ENCODE measurements at regions not wholly inside any gene's neighbourhood (a gene's known extent, or its start where the extent isn't known, plus 50 kb on each side); places are given as distances from the start of the nearest gene placed in this dataset.

DNA sequence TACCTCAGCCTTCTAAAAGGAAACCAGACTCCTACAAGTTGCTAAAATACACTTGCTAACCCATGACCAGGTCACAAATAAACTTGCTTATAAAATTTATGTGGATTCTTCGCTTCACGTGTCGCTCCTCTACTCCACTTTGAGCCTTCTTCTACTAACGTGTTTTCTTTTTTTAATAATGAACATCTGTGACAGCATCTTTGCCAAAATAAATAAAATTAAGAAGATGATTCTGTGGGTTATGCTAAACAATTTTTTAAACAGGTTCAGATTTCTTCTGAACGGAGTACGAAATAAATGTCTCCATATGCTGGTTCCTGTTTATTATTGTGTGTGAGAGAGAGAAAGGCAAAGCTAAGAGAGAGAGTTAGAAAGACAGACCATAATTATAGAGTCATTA lies 735.8 kb downstream of the LTN1 start:
- no peak for DNase-seq (ENCODE audit: low read depth in 2 of 2, low spot score in 1 of 2)

DNA sequence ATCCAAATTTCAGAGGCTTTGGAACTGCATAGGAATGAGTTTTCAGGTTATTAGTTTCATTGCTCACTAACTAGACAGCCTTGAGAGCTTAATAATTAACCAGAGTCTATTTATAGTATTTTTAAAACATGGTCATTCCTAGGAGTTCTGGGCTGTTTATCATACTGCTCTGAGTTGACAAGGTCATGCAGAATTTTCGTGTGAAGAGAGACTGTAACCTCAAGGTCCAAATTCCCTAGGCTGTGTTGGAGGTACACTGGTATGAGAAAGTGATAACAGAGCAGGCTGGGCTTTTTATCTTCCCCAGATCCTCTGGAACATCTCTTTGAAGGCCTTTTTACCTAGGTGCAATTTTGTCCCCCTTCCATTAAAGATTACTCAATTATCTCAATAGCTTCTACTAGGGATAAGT lies 736.3 kb downstream of the LTN1 start:
- DNase-seq (ENCODE audit: low read depth in 2 of 2, low spot score in 1 of 2) = no peak

DNA sequence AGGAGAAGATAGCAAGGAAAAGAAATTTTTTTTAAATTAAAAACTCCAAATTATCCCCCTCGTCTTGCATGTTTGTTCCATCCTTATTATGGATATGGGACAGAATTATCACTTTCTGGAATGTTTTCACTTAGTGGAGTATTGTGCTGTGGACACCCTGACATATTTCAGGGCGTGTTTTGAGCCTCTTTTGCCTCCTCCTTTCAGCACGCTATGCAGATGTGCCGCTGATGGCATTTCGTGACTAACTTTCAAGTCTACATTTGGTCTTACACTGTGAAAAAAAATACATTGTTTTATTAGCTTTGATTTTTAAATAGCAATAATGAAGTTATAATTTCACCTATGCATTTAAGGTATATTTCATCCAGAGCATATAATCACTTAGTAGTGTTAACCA lies 738.7 kb downstream of the LTN1 start:
- no peak for DNase-seq (ENCODE audit: low read depth in 2 of 2, low spot score in 1 of 2)

DNA sequence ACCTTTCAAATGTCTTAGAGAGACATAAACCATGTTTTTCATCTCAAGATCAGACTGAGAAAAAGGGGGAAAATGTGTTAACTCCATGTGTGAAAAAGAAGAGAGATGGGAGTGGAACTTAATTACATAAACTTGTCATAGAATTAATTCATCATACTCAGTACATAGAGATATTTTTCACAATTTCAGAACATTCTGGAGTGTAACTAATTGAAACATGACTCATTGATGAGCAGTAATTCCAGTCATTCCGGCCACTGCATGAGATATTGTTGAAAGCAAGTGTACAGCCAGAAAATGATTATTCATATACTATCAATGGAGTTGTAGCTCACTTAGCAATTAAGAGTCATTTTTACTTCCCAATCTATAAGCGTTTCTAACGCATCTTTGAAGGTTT lies 739.3 kb downstream of the LTN1 start:
- no peak for DNase-seq (ENCODE audit: low read depth in 2 of 2, low spot score in 1 of 2)

DNA sequence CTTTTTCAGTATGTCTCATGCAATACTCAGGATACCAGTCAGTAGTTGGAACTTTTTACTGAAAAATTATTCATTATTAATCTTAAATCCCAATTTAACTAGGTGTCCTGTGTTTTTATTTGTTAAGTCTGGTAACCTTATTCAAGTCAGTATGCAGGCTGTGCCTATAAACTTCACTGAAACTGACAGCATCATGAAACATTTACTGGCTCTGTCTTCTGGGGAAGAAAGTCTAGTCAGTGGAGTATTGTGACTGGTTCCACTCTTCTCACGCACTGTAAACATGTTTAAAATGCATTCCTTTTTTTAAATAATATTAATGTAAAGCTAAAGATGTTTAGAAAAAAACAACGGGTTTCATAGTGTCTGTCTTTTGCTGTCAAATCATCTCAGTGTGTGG lies 739.7 kb downstream of the LTN1 start:
- DNase-seq (ENCODE audit: low read depth in 2 of 2, low spot score in 1 of 2) = no peak

DNA sequence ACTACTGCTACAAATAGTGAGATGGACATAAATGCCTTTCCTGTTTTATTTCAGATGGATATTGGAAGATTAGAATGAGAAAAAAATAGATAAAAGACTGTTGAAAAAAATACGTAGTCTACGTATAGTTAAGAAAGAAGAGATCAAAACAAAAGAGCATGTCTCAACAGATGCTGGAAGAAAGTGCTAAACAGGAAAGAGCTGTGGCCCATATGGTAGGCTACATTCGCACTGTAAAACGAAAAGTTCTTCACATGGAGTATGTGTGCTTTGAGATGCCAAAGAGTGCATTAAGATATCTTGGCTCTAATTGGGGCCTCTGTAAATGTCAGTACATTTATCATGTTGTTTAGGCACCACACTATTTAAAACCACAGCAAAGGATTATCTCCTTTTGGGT lies 741.7 kb downstream of the LTN1 start:
- no peak for DNase-seq (ENCODE audit: low read depth in 2 of 2, low spot score in 1 of 2)

DNA sequence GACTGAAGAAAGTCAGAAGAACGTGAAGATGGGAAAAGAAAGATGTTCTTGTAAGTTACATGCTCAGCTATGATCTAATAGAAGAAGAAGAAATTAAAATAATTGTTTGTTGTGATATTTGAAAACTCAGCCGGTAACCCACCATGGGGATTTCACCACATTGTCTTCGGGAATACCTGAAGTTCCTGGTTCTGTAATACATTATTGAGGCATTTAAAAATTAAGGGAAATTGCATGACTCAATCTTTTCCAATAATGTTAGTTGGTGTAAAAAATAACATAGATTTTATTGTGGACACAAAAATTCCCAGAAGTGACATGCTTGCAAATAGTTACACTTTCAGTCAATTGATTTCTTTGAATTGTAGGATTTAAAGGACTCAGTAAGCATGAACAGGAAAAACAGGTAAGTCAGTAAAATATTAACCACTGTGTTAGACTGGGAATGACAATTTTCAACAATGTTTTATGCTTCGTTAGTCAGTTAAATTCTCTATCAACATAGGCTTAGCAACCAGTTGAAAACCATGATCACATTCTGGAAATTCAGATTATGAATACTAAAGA lies 745.1 kb downstream of the LTN1 start:
- no peak for DNase-seq (ENCODE audit: low read depth in 2 of 2, low spot score in 1 of 2)

DNA sequence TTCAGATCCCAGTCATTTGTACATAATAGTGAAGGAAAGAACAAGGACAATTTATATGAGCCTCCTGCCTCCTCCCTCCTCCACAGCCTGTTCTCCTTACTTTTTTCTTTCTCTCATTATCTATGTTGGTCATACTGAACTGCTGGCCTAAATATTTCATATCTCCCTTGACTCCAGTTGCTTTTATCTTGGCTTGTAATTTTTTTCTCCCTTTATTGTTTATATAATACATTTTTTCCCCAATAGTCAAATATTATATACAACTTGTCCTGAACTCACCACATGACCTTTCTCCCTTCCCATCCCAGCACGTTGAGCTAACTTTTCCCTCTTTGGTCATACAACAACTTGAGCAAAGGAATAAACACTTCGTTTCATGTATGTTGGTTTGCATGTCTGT lies 752.1 kb downstream of the LTN1 start:
- DNase-seq (ENCODE audit: low read depth in 2 of 2, low spot score in 1 of 2) = no peak

DNA sequence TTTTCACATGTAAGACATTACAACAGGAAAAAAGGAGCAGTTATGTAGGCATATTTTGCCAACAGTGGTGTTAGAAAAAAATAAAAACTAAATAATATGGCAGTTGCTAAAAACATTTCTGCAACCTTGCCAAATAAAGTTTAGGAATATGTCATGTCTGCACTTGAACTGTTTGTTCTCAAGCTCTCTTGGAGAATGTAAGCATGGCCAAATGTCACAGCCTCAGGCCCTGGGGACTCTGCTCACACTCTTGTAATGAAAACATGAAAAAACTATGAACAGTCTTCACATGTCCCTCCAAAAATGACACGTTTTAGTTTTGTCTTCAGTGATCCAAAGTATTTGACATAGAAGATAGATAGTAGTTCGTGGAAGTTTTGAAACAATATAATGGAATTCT lies 753.3 kb downstream of the LTN1 start:
- no peak for DNase-seq (ENCODE audit: low read depth in 2 of 2, low spot score in 1 of 2)

DNA sequence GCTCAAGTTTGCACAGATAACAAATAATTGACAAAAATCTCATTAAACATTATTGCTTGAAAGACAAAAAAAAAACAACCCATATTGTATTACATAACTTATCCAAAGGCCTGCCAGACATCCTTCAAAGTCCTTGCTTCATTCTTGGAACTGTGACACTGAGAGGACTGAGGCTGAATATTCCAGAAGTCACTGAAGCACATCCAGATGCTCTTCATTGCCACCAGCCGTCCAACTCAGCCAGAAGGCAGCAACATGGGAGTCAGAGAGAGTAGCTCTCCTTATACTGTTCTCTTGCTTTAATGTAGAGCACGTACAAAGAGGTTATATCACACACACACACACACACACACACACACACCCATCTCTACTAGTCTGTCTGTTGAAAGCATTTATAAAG lies 755.0 kb downstream of the LTN1 start:
- no peak for DNase-seq (ENCODE audit: low read depth in 2 of 2, low spot score in 1 of 2)

DNA sequence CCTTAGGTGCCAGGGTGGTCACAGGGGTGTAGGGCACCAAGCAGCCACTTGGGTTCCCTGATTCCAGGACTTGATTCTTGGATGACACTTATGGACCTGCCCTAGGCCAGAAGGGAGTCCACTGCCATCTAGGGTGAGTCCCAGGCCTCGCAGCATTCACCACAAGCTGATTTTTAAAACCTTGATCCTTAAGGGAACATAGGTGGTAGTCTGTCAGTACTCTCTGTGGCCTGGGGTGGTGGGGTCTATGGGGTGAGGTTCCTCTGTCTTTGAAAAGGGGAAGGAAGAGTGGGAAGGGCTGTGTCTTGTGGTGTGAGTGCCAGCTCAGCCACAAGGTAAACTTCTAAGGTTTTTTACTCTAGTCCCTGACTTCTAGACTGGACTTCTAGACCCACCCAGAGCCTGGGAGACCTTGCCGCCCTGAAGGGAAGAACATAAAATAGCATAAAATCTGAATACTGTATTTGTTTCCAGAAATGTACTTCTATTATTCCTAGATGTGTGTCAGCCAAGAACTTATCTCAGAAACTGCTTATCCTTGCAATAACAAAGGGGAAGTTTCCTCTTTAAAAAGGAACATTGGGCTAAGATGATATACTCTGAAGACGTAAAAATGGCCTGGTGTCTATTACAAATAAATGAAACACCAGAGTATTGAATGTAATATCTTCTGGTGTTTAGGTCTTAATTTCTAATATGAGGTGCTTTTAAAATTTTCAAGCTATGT lies 757.3 kb downstream of the LTN1 start:
- no peak for DNase-seq (ENCODE audit: low read depth in 2 of 2, low spot score in 1 of 2)

DNA sequence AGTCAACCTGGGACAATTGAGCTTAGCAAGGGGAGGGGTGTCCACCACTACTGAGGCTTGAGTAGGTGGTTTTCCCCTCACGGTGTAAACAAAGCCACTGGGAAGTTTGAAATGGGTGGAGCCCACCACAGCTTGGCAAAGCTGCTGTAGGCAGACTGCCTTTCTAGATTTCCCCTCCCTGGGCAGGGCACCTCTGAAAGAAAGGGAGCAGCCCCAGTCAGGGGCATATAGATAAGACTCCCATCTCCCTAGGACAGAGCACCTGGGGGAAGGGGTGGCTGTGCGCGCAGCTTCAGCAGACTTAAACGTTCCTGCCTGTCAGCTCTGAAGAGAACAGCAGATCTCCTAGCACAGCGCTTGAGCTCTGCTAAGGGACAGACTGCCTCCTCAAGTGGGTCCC lies 758.4 kb downstream of the LTN1 start:
- no peak for DNase-seq (ENCODE audit: low read depth in 2 of 2, low spot score in 1 of 2)

DNA sequence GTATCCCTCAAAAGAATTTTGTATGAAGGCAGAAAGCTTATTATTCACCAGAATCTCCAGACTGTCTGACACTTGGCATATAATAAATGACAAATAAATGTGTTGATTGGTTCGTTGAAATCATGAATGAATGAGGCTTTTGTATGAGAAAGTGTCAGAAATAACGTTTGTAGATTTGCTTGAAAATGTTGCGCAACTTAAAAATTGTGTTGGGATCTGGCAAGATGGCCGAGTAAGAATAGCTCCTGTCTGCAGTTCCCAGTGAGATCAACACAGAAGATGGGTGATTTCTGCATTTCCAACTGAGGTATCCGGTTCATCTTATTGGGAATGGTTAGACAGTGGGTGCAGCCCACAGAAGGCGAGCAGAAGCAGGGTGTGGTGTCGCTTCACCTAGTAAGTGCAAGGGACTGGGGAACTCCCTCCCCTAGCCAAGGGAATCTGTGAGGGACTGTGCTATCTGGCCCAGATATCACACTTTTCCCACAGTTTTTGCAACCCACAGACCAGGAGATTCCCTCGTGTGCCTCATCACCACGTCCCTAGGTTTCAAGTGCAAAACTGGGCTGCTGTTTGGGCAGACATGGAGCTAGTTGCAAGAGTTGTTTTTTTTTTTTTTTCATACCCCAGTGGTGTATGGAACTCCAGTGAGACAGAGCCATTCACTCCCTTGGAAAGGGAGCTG lies 759.0 kb downstream of the LTN1 start:
- no peak for DNase-seq (ENCODE audit: low read depth in 2 of 2, low spot score in 1 of 2)

DNA sequence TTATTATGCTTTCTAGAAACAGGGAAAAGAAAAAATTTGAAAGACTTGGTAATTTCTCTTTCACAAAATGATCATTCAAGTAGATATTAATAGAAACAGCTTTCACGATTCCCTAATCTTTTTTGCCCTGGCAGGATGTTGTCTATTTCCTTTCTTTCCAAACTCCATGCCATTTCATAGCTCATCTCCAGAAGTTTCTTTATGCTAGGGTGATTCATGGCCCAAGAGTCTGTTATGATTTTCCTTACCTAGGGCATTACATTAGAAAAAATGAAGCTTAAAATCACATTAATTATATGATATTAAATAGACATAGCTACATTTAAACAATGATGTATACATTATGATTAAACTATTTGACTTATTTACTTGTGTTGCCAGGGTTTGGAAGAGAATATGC lies 762.1 kb downstream of the LTN1 start:
- no peak for DNase-seq (ENCODE audit: low read depth in 2 of 2, low spot score in 1 of 2)

DNA sequence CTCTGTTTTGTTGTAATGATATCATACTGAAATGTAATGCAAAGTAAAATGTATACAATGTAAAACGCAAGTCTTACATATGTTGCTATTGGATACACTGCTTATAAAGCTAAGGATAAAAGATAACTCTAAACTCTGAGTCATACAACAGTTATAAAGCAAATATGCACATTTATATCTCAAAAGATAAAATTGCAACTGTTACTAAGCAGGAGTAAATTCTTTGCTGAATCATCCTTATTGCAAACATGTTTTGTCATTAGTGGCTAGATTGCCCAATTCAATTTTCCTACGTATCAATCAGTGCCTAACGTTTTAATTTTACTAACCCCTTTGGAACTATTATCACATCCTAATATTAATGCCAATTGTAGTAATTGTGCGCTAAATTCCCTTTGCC lies 762.9 kb downstream of the LTN1 start:
- DNase-seq (ENCODE audit: low read depth in 2 of 2, low spot score in 1 of 2) = no peak

DNA sequence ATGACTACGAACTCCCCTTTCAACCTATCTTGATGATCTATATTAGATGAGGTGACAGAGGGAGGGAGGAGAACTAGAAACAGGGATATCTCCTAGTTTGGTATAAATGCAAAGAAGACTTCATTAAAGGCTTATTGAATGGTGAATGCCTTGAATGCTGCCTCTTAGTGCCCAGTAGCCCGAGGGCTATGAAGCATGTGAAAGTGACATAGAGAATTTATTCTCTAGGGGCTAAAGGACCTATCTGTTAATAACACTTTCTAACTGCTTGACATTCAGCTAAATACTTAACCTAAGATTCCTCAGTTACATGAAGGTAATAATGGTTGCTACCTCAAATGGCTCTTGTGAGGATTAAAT lies 764.1 kb downstream of the LTN1 start:
- no peak for DNase-seq (ENCODE audit: low read depth in 2 of 2, low spot score in 1 of 2)

DNA sequence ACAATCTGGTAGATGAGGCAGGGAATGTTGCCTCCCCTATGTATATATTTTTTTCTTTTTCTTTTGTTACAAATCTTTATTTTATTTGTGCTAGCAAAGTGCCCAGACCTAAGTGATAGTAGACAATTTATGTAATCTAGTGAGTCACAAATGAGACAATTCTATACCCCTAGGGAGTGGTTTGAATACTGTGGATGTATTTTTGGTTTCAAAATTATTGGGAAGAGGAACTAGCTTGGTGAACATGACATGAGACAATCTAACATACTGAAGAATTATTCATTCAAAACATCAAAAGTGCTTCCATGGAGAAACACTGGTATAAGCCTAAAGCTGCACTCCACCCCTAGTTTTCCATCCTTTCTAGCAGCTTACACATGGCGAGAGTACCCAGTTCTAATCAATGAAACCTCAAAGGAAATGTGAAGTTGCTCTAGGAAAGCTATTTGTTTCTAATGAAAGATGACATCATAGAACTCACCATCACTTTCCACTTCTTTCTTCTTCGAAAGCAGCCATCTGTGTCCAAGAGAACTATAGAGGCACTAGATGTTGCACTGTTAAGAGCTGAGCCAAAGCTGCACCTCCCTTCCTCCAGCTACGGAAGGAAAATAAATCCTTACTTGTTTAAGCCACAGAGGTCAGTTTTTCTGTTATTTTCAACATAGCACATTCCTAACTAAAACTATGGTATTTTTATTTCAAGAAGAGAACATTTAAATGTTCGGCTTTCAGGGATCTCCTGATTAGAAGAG lies 764.6 kb downstream of the LTN1 start:
- no peak for DNase-seq (ENCODE audit: low read depth in 2 of 2, low spot score in 1 of 2)

DNA sequence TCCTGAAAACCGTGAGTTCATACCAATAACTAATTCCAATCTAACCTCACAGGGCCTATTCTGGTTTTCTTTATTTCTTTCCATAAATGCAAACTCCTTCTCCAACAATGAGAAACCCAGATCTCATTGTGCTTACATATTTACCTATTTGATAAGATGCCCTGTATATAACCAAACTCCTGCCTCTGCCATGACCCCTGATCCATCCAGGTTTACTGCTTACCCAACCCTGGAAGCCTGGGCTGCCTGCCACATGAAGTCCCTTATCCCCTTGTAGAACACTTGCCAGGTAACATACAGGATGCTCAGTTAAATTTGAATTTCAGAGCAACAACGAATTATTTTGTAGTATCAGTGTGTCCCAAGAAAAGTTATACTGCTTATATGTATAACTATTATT lies 766.1 kb downstream of the LTN1 start:
- no peak for DNase-seq (ENCODE audit: low read depth in 2 of 2, low spot score in 1 of 2)

DNA sequence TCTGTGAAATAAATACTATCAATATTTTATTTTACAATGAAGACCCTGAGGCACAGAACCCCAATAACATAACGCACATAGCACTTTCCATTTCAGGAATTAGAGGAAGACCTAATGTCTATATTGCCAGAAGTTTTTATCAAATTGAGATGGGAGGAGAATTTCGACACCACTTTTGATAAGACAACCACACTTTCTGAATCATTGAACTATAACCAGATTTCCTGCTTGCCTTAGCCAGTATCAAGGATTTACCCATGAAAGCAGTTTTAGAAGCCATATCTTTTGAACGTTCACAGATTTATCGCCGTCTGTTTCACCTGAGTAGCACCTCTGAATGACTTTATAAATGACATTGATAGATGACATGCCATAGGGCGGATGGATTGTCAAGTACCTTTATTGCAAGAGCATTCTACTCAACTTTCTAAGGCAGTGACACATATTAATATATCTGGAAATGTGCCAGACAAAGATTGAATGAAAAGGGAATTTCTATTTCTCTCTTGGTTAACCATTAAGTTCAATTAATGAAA lies 768.4 kb downstream of the LTN1 start:
- DNase-seq (ENCODE audit: low read depth in 2 of 2, low spot score in 1 of 2) = no peak

DNA sequence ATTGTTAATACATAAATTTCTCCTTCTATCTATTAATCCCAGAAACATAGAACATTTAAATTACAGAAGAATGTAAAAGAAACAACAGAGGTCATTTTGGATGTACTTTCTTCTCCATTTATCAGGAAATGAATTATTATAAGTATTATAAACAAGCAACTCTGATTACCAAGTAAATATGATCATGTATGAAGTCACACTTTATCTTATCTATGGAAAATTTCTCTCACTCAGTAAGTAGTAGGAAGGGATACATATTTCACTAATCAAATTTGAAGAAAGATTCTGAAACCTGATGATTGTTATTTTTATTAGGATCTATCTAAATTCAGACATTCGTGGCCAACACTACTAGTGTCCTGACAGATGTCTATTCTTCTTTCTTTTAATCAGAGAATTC lies 770.7 kb downstream of the LTN1 start:
- DNase-seq (ENCODE audit: low read depth in 2 of 2, low spot score in 1 of 2) = no peak

DNA sequence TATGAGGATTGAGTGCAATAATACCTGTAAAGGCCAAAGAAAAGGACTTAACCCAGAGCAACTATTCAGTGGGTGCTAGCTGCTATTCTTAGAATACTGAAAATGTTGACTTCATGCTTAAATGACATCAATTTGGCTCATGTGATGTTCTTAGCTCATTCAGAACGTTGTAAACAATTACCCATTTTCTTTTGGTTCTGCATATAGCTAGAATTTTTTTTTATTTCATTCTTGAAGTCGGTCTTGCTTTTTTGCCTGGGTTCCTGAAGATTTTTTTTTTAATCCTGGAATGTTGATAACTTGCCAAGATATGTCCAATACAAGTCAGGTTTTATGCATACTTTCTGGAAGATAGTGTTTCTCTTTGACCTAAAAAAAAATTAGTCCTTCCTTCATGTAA lies 772.0 kb downstream of the LTN1 start:
- no peak for DNase-seq (ENCODE audit: low read depth in 2 of 2, low spot score in 1 of 2)

DNA sequence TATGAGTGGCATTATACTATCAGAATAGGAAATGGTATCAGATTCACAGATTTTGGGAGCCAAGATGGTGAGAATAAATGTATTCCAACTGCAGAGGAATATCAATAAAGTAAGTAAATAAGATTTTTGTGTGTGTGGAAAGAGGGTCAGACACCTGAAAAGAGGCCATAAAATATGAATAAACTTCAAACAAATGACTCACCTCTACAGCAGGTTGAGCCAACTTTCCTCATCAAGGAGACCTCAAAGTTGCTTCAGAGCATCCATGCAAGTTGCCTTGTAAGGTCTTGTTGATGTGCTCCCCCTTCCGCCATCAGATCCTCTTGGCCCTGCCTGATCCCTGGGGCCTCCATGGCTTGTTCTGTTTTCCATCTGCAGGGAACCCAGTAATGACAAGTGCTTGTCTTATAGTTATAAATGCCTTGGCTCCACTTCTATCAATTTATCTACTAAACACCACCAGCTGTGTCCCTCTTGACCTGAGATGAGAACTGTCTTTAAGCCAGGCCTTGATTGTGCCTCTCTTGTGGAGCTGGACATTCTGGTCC lies 775.6 kb downstream of the LTN1 start:
- DNase-seq (ENCODE audit: low read depth in 2 of 2, low spot score in 1 of 2) = no peak
